Activated CD8-positive, alpha-beta T cell treated with anti-CD3 and anti-CD28 coated beads, Interleukin-2, amount 10 ng/mL, durations not matched to agents 7 days and 5 days (primary cell): ENCODE measurements at regions not wholly inside any gene's neighbourhood (a gene's known extent, or its start where the extent isn't known, plus 50 kb on each side); places are given as distances from the start of the nearest gene placed in this dataset.

Experiments used
- ATAC-seq: fragments of 150-1000 bp; cut with Tn5 transposase; one replicate; pipeline ENCODE4 v1.10.0; 2021; ENCODE audit warnings: moderate library complexity
- CTCF ChIA-PET: fragments of 350-600 bp; sonication (Branson Sonifier 250); formaldehyde crosslinking; loops from one replicate; lab custom pipeline; 2021; ENCODE audit warnings: antibody characterized with exemption; lab: Charles Lee
- POLR2A ChIA-PET: fragments of 350-600 bp; sonication (Branson Sonifier 250); formaldehyde crosslinking; loops from one replicate; lab custom pipeline; 2021; ENCODE audit warnings: antibody characterized with exemption; lab: Charles Lee
- DNase-seq: peaks from one replicate; pipeline ENCODE4 v3.0.0-alpha.2; 2020
- H3K27ac Mint-ChIP-seq: one replicate; pipeline ENCODE4 v1.8.0; 2021; ENCODE audit warnings: mild to moderate bottlenecking, mixed read lengths
- H3K27me3 Mint-ChIP-seq: one replicate; pipeline ENCODE4 v1.8.0; 2021; ENCODE audit warnings: low read depth, mixed read lengths
- H3K36me3 Mint-ChIP-seq: one replicate; pipeline ENCODE4 v1.8.0; 2021; ENCODE audit warnings: low read depth, mixed read lengths
- H3K4me1 Mint-ChIP-seq: one replicate; pipeline ENCODE4 v1.8.0; 2021; ENCODE audit warnings: low read depth, mixed read lengths
- H3K4me3 Mint-ChIP-seq: one replicate; pipeline ENCODE4 v1.8.0; 2021; ENCODE audit warnings: mild to moderate bottlenecking, mixed read lengths
- H3K9me3 Mint-ChIP-seq: one replicate; pipeline ENCODE4 v1.8.0; 2022; ENCODE audit warnings: mixed read lengths; ENCODE audit not compliant: insufficient read depth

DNA sequence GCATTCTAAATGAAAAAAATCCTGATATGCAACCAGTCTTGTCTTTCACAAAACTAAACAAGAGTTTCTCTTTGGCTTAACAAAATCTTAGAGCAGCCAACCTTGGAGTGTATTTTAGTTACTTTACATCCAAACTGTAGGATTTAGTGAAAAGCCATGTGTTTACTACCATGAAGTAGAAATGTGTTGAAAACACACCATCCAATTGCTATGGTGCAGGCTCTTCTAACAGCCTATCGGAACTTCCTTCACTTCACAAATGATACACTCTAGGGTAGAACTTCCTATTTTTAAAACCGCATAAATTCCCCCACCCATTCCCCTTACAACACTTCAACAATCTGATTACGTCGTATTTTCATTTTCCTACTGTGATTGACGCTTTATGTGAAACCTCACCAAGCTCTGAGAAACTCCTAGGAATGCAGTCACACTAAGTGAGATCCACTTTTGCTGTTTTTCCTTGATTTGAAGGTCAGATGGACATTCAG, 74.4 kb upstream of the MAP4K4 start:
- H3K4me1 Mint-ChIP-seq: peaks cover 15% of the 10 kb centered on the region
- no peaks in the 10 kb centered on the region for H3K9me3 Mint-ChIP-seq
- ATAC-seq (no peak), DNase-seq (no peak)
- no peak overlapping the region for H3K4me3 Mint-ChIP-seq
- CTCF ChIA-PET: no interaction called here
- POLR2A ChIA-PET: interaction anchor here (0.6 kb wide), 1 partner anchor 59 kb away, joined by 4 read pairs; no protein-coding TSS in a partner anchor
- no peaks in the 10 kb centered on the region for H3K27me3 Mint-ChIP-seq
- peak overlapping the region; percentile 29 for H3K27ac Mint-ChIP-seq
- H3K36me3 Mint-ChIP-seq: no peaks in the 10 kb centered on the region

- CTCF ChIA-PET: no interaction called here
- no peaks in the 10 kb centered on the region for H3K9me3 Mint-ChIP-seq
- POLR2A ChIA-PET: interaction anchor here (0.6 kb wide), 1 partner anchor 58 kb away, joined by 4 read pairs; no protein-coding TSS in a partner anchor
- H3K36me3 Mint-ChIP-seq: no peaks in the 10 kb centered on the region
- no peak overlapping the region for H3K4me3 Mint-ChIP-seq
- no peaks in the 10 kb centered on the region for H3K27me3 Mint-ChIP-seq
- no peak for ATAC-seq
- DNase-seq: no peak
- peak overlapping the region; percentile 29 for H3K27ac Mint-ChIP-seq
- peaks cover 15% of the 10 kb centered on the region for H3K4me1 Mint-ChIP-seq
Measured at GRCh38 chr2:101622210-101623030, 75.1 kb upstream of the MAP4K4 start.

- H3K4me1 Mint-ChIP-seq: peaks cover 15% of the 10 kb centered on the region
- H3K27me3 Mint-ChIP-seq: no peaks in the 10 kb centered on the region
- no peaks in the 10 kb centered on the region for H3K9me3 Mint-ChIP-seq
- CTCF ChIA-PET: no interaction called here
- no peaks in the 10 kb centered on the region for H3K36me3 Mint-ChIP-seq
- ATAC-seq (no peak), DNase-seq (no peak)
- no peak overlapping the region for H3K4me3 Mint-ChIP-seq
- POLR2A ChIA-PET: no interaction called here
- no peak overlapping the region for H3K27ac Mint-ChIP-seq
Measured at GRCh38 chr2:101619191-101619591, 78.3 kb upstream of the MAP4K4 start.

- ATAC-seq: no peak
- DNase-seq: no peak
- ChIA-PET CTCF (no interaction called here), POLR2A (no interaction called here)
- Mint-ChIP-seq H3K27me3 (no peaks in the 10 kb centered on the region), H3K36me3 (no peaks in the 10 kb centered on the region), H3K4me3 (no peak overlapping the region), H3K27ac (no peak overlapping the region), H3K9me3 (no peaks in the 10 kb centered on the region), H3K4me1 (peaks cover 4% of the 10 kb centered on the region)
Measured at GRCh38 chr2:101617796-101618195, 79.7 kb upstream of the MAP4K4 start.

GRCh38 chr2:101617188-101617587, 80.3 kb upstream of the MAP4K4 start:
- Mint-ChIP-seq H3K4me1 (no peaks in the 10 kb centered on the region), H3K27ac (no peak overlapping the region), H3K27me3 (no peaks in the 10 kb centered on the region), H3K36me3 (no peaks in the 10 kb centered on the region), H3K9me3 (no peaks in the 10 kb centered on the region), H3K4me3 (no peak overlapping the region)
- ATAC-seq (no peak), DNase-seq (no peak)
- POLR2A ChIA-PET: no interaction called here
- CTCF ChIA-PET: no interaction called here

DNA sequence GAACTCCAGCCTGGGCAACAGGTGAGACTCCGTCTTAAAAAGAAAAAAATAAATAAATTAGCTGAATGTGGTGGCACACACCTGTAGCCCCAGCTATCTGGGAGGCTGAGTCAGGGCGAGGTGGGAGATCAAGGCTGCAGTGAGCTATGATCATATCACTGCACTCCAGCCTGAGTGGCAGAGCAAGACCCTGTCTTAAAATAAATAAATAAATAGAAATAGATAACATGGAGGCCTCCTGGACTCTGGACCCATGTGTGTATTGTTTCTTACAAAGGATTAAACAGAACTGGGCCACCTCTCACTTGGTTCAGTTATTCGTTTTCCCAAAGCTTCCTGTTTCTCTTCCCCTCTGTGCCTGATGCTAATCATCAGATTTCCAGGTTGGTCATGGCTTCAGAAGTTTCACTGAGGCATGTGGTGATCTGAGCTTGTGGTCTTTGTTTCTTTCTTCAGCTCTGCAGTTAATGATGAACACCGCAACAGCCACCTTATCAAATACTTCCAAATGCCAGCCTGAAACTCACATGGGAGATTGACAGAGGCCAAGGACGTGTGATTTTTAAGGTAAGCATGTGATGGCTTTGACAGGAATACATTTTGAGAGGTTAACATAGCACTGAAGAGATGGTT, 83.3 kb upstream of the MAP4K4 start:
- Mint-ChIP-seq H3K4me3 (no peak overlapping the region), H3K27ac (no peak overlapping the region), H3K27me3 (no peaks in the 10 kb centered on the region), H3K9me3 (no peaks in the 10 kb centered on the region), H3K4me1 (no peaks in the 10 kb centered on the region), H3K36me3 (no peaks in the 10 kb centered on the region)
- ChIA-PET CTCF (interaction anchor here (1.1 kb wide), 1 partner anchor 195 kb away, joined by 4 read pairs; no protein-coding TSS in a partner anchor), POLR2A (no interaction called here)
- DNase-seq: no peak
- no peak for ATAC-seq

DNA sequence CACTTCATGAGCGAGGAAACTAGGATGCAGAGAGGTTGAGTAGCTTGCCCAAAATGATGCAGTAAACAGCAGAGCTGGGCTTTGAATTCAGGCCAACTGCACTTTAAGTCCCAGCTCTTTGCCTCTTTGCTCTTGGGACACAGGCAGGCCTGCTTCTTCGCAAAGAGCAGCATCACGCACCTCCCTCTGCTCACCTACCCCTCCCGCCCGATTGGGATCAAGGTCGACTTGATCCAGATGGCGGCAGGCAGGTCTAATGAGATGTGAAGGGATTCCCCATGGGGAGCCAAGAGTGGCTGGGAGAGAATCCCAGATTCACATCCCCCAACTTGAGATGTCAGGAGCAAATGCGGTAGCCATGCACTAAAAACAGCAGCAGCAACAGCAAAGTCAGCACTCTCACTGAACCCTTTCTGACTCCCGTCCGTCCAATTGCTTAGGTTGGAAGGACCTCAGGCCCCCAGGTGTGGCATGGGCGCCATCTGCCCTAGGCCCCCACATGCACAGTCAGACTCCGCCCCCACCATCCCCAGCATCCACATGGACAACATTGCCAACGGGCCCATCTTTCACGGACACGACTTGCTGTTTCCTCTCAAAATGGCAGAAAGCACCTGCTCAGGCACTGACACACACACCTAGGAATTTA, 84.3 kb upstream of the MAP4K4 start:
- DNase-seq (no peak), ATAC-seq (no peak)
- Mint-ChIP-seq H3K9me3 (no peaks in the 10 kb centered on the region), H3K27me3 (no peaks in the 10 kb centered on the region), H3K4me3 (no peak overlapping the region), H3K36me3 (no peaks in the 10 kb centered on the region), H3K4me1 (no peaks in the 10 kb centered on the region), H3K27ac (no peak overlapping the region)
- ChIA-PET POLR2A (no interaction called here), CTCF (no interaction called here)

DNA sequence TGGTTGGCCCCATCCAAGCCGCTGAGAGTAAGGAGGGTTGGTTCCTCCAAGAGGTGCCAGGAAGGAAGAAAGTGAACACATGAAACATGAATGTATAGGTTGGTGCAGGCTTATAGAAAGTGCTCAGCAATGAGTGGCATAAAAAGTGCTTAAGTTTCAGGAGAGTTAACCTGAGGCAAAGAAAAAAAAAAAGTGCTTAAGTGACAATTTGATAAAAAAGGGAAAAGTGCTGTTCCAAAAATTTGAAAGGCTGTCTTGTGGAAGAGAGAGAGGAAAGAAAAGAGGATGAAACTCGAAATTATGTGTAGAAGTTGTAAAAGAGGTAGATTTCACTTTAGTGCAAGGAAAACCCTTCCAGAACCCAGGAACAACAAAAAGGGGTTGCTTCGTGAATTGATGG, 85.5 kb upstream of the MAP4K4 start:
- ChIA-PET POLR2A (no interaction called here), CTCF (no interaction called here)

DNA sequence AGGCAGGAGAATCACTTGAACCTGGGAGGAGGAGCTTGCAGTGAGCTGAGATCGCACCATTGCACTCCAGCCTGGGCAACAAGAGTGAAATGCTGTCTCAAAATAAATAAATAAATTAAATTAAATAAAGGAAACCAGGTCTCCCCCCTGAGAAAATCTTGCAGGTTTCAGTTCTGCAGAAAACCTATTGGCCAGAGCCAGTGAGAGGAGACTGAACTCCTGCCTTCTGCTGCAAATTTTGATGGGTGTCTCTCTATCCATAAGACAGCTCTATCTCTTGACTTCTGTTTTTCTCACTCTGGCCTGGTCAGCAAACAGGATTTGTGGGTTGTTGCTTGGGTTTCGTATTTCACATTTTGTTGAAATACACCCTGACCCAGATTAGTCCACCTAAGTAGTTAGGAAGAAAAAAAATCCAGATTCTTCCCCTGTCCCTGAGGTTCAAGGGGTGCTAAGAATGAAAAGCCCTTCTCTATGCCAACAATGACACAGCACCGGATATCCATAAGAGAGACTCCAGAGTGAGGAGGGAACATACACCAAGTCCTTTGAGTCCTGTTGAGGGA, 86.7 kb upstream of the MAP4K4 start:
- H3K36me3 Mint-ChIP-seq: no peaks in the 10 kb centered on the region
- no peak overlapping the region for H3K27ac Mint-ChIP-seq
- ChIA-PET CTCF (no interaction called here), POLR2A (no interaction called here)
- ATAC-seq (no peak), DNase-seq (no peak)
- no peak overlapping the region for H3K4me3 Mint-ChIP-seq
- no peaks in the 10 kb centered on the region for H3K4me1 Mint-ChIP-seq
- H3K27me3 Mint-ChIP-seq: no peaks in the 10 kb centered on the region
- no peaks in the 10 kb centered on the region for H3K9me3 Mint-ChIP-seq

More for the DNA sequence above, 85.5 kb upstream of the MAP4K4 start:
- H3K9me3 Mint-ChIP-seq: no peaks in the 10 kb centered on the region
- ATAC-seq (no peak), DNase-seq (no peak)
- no peaks in the 10 kb centered on the region for H3K36me3 Mint-ChIP-seq
- no peak overlapping the region for H3K27ac Mint-ChIP-seq
- H3K4me3 Mint-ChIP-seq: no peak overlapping the region
- no peaks in the 10 kb centered on the region for H3K4me1 Mint-ChIP-seq
- H3K27me3 Mint-ChIP-seq: no peaks in the 10 kb centered on the region

DNA sequence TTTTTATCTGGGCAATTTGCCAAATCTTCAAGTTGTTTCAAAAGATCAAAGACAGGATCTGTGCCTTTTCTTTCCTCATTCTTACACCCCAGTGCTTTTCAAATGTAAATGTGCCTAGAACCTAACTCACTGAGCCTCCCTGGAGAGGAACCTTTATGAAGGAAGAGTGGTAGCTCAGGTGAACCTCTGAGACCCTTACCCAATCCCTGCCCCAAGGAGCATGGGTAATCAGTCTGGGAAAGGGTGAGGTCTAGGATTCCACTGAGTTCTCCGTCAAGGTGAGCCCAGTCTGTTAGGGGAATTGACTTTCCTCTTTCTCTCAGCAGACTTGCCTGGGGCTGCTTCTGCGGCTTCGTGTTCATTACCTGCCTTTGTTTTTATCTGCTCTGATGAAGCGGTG, 88.1 kb upstream of the MAP4K4 start:
- DNase-seq: no peak
- no peak overlapping the region for H3K27ac Mint-ChIP-seq
- no peaks in the 10 kb centered on the region for H3K4me1 Mint-ChIP-seq
- H3K9me3 Mint-ChIP-seq: no peaks in the 10 kb centered on the region
- no peaks in the 10 kb centered on the region for H3K36me3 Mint-ChIP-seq
- no peak for ATAC-seq
- CTCF ChIA-PET: no interaction called here
- H3K4me3 Mint-ChIP-seq: no peak overlapping the region
- POLR2A ChIA-PET: no interaction called here
- no peaks in the 10 kb centered on the region for H3K27me3 Mint-ChIP-seq

- Mint-ChIP-seq H3K4me1 (no peaks in the 10 kb centered on the region), H3K9me3 (no peaks in the 10 kb centered on the region), H3K36me3 (no peaks in the 10 kb centered on the region), H3K27me3 (no peaks in the 10 kb centered on the region), H3K27ac (no peak overlapping the region), H3K4me3 (no peak overlapping the region)
- no peak for DNase-seq
- ATAC-seq: no peak
- ChIA-PET POLR2A (no interaction called here), CTCF (no interaction called here)
Measured at GRCh38 chr2:101608408-101609310, 88.8 kb upstream of the MAP4K4 start.
